ENCODE measurements at regions not wholly inside any gene's neighbourhood (a gene's known extent, or its start where the extent isn't known, plus 50 kb on each side); places are given as distances from the start of the nearest gene placed in this dataset.
"Not testable (repeated sequence)": the region's sequence is repeated elsewhere in the genome, so short reads cannot be mapped to it uniquely, and the experiment has no call there.

DNA sequence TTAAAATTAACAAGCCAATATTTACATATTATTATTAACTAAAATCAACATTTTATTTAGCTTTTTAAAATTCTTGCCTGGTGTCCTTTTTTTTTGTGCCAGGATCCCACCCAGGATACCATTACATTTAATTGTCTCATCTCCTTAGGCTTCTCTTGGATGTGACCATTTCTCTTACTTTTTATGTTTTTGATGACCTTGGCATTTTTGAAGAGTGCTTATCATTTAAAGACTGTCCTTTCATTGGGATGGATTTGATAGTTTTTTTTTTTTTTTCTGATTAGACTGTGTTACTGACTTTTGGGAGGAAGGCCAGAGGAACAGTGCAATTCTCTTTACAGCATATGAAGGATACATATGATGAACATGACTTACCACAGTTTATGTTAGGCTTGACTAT is 181.4 kb upstream of the SMIM30 start:
- no peak for DNase-seq

DNA sequence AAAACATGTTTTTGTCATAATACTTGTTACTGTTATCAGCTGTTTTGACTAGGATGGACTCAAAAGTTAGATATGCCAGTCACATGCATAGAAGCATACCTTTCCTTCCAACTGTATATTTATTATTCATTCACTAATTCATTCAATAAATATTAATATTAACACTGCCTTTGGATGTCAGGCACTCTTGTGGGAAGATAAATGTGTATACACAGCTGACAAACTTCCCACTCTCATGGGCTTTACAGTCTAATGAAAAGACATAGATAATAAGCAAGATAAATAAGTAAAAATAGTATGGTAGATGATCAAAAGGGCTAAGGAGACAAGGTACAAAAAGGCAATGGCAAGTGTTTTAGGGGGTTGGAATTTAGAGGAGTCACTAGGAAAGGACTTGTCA is 180.1 kb upstream of the SMIM30 start:
- no peak for DNase-seq

- DNase-seq: no peak
Observed at GRCh38 chr7:113294750-113295149, 176.4 kb upstream of the SMIM30 start.

DNA sequence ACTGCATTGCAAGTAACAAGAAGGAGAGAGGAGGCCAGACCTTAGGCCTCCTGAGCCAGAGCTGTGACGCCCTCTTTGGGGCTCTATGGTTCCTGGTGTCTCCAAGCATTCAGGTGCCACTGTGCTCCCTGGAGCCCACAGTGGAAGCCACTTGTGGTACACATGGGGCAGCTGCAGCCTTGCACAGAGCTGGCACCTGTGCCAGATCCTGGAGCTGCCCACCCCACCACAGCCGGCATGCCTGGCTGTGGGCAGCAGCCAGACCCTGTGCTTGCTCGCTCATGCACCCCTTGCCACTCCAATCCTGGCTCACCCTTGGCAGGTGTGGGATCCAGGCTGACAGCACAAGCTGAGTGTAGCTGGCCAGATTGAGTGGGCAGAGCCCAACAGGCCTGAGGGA is 173.8 kb upstream of the SMIM30 start:
- DNase-seq: no peak

DNA sequence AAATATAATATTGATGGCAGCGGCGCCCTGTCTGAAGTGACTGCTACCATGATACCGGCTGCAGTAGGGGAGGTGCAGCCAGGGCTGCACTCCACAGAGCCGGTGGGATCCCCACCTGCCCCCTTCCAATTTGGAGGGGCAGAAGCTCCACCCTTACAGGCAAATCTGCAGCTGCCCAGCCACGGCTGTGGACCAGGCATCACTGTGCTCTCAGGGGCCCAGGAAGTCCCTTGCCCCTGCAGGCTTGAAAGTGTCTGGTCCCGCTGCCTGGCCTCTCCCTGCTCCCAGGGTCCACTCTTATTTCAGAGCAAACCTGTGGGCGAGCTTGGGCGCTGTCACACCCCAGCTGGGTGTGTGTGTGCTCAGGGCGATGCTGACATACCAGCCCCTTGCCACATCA is 172.7 kb upstream of the SMIM30 start:
- DNase-seq: no peak

GRCh38 chr7:113289140-113289740 is 170.9 kb upstream of the SMIM30 start:
- no peak for DNase-seq

DNA sequence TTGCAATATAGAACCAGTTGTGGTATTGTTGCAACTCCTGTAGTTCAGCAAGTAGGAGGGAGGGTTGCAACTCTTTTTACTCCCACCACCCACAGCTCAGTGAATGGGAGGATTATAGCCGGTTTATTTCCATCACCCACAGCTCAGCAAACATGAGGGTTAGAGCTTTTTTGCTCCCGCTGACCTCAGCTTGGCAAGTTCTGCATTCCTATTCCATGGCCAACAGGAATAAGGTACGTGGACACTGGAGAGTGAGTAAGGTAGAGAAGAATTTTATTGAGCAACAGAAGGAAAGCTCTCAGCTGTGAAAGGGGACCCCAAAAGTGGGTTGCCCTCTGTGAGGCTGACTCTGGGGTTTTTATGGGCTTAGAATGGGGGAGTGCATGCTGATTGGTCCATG is 167.1 kb upstream of the SMIM30 start:
- DNase-seq: no peak

DNA sequence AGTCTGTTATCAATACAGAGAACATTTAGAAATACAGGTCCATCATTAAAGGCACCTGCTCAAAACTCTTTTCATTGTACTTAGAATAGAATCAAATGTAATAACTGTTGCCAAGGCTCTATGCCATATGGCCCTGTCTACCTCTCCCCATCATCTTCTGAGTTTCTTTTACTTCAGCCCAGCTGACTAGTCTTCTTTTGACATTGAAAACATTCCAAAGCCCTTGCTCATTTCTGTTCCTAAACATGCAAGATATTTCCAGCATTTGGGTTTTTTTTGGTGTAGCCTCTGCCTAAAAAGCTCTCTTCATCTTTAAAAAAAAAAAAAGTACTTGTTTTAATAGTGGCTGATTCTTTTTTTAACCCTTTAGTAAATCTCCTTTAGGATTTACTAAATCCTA is 165.5 kb upstream of the SMIM30 start:
- DNase-seq: no peak

- DNase-seq: no peak
Observed at GRCh38 chr7:113282875-113283274, 164.5 kb upstream of the SMIM30 start.

DNA sequence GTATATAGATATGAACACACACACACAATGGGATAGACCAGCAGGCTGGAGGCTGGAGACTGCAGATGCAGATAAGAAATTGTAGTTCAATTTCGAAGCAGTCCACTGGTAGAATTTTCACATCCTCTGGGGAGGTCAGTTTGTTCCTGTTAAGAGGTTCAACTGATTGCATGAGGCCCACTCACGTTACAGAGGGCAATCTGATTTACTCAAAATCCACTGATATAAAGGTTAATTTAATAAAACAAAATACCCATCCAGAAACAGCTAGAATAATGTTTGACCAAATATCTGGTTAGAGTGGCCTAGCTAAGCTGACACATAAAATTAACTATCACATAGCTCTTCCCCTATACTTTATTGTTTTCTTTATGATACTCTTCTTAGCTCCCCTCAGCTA is 162.9 kb upstream of the SMIM30 start:
- DNase-seq: no peak

DNA sequence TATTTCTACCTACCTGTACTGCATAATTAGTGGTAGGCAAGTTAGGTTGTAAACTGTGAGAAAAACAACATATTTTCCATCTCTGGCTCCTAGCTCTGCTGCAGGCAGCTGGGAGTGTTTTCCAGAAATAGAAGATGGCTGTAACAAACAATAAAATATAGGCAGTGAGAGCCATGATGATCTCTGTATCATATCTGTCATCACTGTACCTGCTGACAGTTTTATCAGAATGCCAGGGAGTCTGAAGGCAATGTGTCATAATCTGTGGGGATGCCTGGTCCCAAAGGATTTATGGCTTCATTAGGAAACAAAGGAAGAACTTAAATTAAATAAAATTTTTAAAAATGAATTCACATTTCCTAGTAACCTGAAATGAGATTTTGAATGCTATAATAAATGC is 160.9 kb upstream of the SMIM30 start:
- DNase-seq: no peak

DNA sequence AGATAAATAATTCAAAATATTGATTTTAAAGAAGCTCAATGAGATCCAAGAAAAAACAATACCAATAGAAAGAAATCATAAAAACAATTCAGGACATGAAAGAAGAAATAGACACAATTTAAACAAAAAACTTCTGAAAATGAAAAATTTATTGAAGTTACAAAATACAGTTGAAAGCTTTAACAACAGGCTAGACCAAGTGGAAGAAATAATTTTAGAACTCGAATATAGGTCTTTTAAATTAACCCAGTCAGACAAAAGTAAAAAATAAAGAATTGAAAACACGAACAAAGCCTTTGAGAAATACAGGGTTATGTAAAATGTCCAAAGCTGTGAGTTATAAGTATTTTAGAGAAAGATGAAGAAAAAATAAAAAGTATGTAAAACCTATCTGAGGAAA is 152.4 kb upstream of the SMIM30 start:
- DNase-seq: no peak

DNA sequence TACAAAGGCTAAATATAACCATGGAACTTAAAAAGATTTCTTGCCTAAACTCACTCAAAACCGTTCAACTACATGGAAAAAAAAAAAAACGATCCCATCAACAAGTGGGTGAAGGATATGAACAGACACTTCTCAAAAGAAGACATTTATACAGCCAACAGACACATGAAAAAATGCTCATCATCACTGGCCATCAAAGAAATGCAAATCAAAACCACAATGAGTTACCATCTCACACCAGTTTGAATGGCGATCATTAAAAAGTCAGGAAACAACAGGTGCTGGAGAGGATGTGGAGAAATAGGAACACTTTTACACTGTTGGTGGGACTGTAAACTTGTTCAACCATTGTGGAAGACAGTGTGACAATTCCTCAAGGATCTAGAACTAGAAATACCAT is 151.2 kb upstream of the SMIM30 start:
- not testable (repeated sequence) for DNase-seq

- no peak for DNase-seq
Observed at GRCh38 chr7:113268757-113269156, 150.4 kb upstream of the SMIM30 start.

- no peak for DNase-seq
Observed at GRCh38 chr7:113267885-113268284, 149.5 kb upstream of the SMIM30 start.

GRCh38 chr7:113267271-113267670 is 148.9 kb upstream of the SMIM30 start:
- DNase-seq: no peak

DNA sequence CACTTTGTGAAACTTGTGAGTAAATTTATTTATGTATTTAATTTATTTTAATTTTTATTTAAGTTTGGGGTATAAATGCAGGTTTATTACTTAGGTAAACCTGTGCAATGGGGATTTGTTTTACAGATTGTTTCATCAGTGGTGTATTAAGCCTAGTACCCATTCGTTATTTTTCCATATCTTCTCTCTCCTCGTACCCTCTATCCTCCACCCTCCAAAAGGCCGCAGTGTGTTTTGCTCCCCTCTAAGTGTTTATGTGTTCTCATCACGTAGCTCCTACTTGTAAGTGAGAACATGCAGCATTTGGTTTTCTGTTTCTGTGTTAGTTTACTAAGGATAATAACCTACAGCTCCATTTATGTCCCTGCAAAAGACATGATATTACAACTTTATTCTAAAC is 145.4 kb upstream of the SMIM30 start:
- no peak for DNase-seq

GRCh38 chr7:113263215-113263742 is 144.9 kb upstream of the SMIM30 start:
- not testable (repeated sequence) for DNase-seq

DNA sequence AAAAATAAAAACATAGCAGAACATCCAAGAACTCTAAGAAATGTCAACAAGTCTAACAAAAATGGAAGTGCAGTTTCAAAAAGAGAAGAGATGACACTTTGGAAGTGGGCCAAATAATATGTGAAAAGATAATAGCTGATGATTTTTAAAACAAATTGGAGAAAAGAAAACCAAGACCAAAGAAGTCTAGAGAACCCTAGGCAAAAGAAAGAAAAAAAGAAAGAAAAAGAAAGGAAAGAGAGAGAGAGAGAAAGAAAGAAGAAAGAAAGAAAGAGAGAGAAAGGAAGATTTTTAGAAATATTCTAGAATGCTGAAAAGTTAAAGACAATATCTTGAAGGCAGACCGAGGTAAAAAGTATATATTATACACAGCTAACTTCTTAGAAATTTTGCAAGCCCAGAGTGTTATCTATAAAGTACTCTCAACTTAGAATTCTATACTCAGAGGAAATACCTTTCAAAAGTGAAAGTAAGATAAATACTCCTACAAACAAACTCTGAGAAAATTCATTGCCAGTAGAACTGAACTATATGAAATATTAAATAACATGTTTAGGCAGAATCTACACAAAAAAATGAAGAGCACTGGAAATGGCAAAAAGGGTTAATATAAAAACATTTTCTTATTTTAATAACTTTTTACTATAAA is 138.7 kb upstream of the SMIM30 start:
- no peak for DNase-seq

DNA sequence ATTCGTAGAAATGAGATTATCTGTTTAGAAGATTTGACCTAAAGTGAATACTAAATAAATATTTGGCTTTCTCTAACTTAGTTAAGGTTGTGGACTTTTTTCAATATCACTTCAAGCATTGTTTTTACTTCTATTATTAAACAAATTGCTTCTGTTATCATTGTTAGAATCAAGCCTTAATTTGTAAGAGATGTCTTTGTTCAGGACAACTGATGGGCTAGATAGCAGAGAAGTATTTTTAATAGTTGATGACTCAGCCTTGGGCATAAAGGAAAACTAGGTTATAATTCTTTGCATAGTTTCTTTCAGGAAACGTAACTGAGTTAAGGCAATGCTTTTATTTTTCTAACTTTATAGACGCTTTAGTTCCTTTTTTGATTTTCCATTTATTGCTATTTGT is 128.8 kb upstream of the SMIM30 start:
- no peak for DNase-seq

DNA sequence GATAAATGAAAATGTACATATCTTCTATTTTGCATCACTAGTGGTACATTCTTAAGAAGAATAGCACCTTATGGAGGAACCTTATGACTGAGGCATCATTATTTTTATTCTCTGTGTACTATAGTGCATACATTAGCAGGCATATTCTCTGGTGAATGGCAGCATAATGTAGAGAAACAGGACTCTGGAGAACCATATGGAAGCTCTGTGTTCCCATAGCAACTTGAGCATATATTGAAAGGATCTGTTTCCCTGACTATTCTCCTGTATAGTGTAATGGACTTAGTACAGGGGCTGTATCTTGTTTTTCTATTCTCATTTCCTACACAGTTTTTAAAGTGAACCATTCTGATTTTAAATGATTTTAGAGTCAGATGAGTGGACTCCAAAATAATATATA is 128.4 kb upstream of the SMIM30 start:
- DNase-seq: no peak

GRCh38 chr7:113232885-113233284 is 114.5 kb upstream of the SMIM30 start:
- DNase-seq: no peak

GRCh38 chr7:113230691-113231090 is 112.3 kb upstream of the SMIM30 start:
- DNase-seq: no peak

DNA sequence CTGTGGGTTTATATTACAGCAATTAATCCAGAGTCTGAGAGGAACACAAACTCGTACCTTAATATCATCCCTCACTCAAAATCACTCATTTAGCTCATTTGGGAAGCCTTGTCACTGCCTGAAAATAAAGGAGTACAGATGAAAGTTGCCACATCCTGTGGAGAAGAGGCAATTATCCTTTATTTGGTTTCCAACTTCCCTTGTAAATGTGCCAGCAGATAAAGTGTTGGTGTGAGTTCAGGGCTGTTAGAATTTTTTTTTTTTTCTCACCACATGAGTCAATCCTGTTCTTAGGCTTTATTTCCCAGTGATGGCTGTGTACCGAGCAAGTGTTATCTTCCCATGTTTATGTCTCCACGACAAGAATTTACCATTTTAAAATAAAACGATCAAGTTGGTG is 99.0 kb upstream of the SMIM30 start:
- DNase-seq: no peak

GRCh38 chr7:113216038-113216437 is 97.7 kb upstream of the SMIM30 start:
- no peak for DNase-seq
